ENCODE measurements at regions not wholly inside any gene's neighbourhood (a gene's known extent, or its start where the extent isn't known, plus 50 kb on each side); places are given as distances from the start of the nearest gene placed in this dataset.

GRCh38 chr15:61748529-61748928 lies 311.7 kb downstream of the VPS13C start:
- H3K4me3 ChIP-seq (ENCODE audit: low read length) = no peak overlapping the region
- DNase-seq (ENCODE audit: low read depth, low spot score) = no peak

GRCh38 chr15:61746589-61746988 lies 313.7 kb downstream of the VPS13C start:
- DNase-seq (ENCODE audit: low read depth, low spot score) = no peak
- no peak overlapping the region for H3K4me3 ChIP-seq (ENCODE audit: low read length)

GRCh38 chr15:61743345-61743909 lies 316.8 kb downstream of the VPS13C start:
- DNase-seq (ENCODE audit: low read depth, low spot score) = no peak
- no peak overlapping the region for H3K4me3 ChIP-seq (ENCODE audit: low read length)

- no peak for DNase-seq (ENCODE audit: low read depth, low spot score)
- H3K4me3 ChIP-seq (ENCODE audit: low read length) = no peak overlapping the region
Measured at GRCh38 chr15:61742591-61742990, 317.7 kb downstream of the VPS13C start.

GRCh38 chr15:61736790-61737189 lies 323.5 kb downstream of the VPS13C start:
- H3K4me3 ChIP-seq (ENCODE audit: low read length) = no peak overlapping the region
- no peak for DNase-seq (ENCODE audit: low read depth, low spot score)

- no peak for DNase-seq (ENCODE audit: low read depth, low spot score)
- H3K4me3 ChIP-seq (ENCODE audit: low read length) = no peak overlapping the region
Measured at GRCh38 chr15:61731099-61731498, 329.1 kb downstream of the VPS13C start.

GRCh38 chr15:61729646-61730045 lies 330.6 kb downstream of the VPS13C start:
- no peak for DNase-seq (ENCODE audit: low read depth, low spot score)
- no peak overlapping the region for H3K4me3 ChIP-seq (ENCODE audit: low read length)

- no peak overlapping the region for H3K4me3 ChIP-seq (ENCODE audit: low read length)
- no peak for DNase-seq (ENCODE audit: low read depth, low spot score)
Measured at GRCh38 chr15:61726166-61726565, 334.1 kb downstream of the VPS13C start.

GRCh38 chr15:61725251-61725650 lies 335.0 kb downstream of the VPS13C start:
- no peak overlapping the region for H3K4me3 ChIP-seq (ENCODE audit: low read length)
- no peak for DNase-seq (ENCODE audit: low read depth, low spot score)

GRCh38 chr15:61724251-61724939 lies 335.9 kb downstream of the VPS13C start:
- DNase-seq (ENCODE audit: low read depth, low spot score) = no peak

GRCh38 chr15:61721418-61721817 lies 338.8 kb downstream of the VPS13C start:
- no peak overlapping the region for H3K4me3 ChIP-seq (ENCODE audit: low read length)
- DNase-seq (ENCODE audit: low read depth, low spot score) = no peak

More at GRCh38 chr15:61724251-61724939, 335.9 kb downstream of the VPS13C start:
- no peak overlapping the region for H3K4me3 ChIP-seq (ENCODE audit: low read length)

- no peak for DNase-seq (ENCODE audit: low read depth, low spot score)
- no peak overlapping the region for H3K4me3 ChIP-seq (ENCODE audit: low read length)
Measured at GRCh38 chr15:61720197-61720704, 340.0 kb downstream of the VPS13C start.

- H3K4me3 ChIP-seq (ENCODE audit: low read length) = no peak overlapping the region
- no peak for DNase-seq (ENCODE audit: low read depth, low spot score)
Measured at GRCh38 chr15:61715082-61715481, 345.2 kb downstream of the VPS13C start.

GRCh38 chr15:61712129-61712759 lies 348.0 kb downstream of the VPS13C start:
- no peak overlapping the region for H3K4me3 ChIP-seq (ENCODE audit: low read length)
- no peak for DNase-seq (ENCODE audit: low read depth, low spot score)

GRCh38 chr15:61702224-61703020 lies 357.8 kb downstream of the VPS13C start:
- DNase-seq (ENCODE audit: low read depth, low spot score) = peak; percentile 32

GRCh38 chr15:61701455-61701854 lies 358.8 kb downstream of the VPS13C start:
- no peak for DNase-seq (ENCODE audit: low read depth, low spot score)
- H3K4me3 ChIP-seq (ENCODE audit: low read length) = no peak overlapping the region

More at GRCh38 chr15:61702224-61703020, 357.8 kb downstream of the VPS13C start:
- H3K4me3 ChIP-seq (ENCODE audit: low read length) = no peak overlapping the region

GRCh38 chr15:61700803-61701202 lies 359.4 kb downstream of the VPS13C start:
- peak; percentile 18 for DNase-seq (ENCODE audit: low read depth, low spot score)
- H3K4me3 ChIP-seq (ENCODE audit: low read length) = no peak overlapping the region

- H3K4me3 ChIP-seq (ENCODE audit: low read length) = no peak overlapping the region
- DNase-seq (ENCODE audit: low read depth, low spot score) = no peak
Measured at GRCh38 chr15:61697796-61698195, 362.5 kb downstream of the VPS13C start.

GRCh38 chr15:61689067-61689466 lies 371.2 kb downstream of the VPS13C start:
- no peak for DNase-seq (ENCODE audit: low read depth, low spot score)

GRCh38 chr15:61687651-61688050 lies 372.6 kb downstream of the VPS13C start:
- no peak for DNase-seq (ENCODE audit: low read depth, low spot score)
- no peak overlapping the region for H3K4me3 ChIP-seq (ENCODE audit: low read length)

More at GRCh38 chr15:61689067-61689466, 371.2 kb downstream of the VPS13C start:
- no peak overlapping the region for H3K4me3 ChIP-seq (ENCODE audit: low read length)

Measured in Jurkat, Clone E6-1 (cell line).